GM12878 (cell line): ENCODE measurements at regions not wholly inside any gene's neighbourhood (a gene's known extent, or its start where the extent isn't known, plus 50 kb on each side); places are given as distances from the start of the nearest gene placed in this dataset.

ENCODE experiments used
- ATAC-seq: fragments of 200-7000 bp; cut with Tn5 transposase; 3 replicates; pipeline ENCODE4 v1.9.1; 2020; ENCODE audit warnings: mild to moderate bottlenecking, moderate library complexity
- BruUV-seq: library from RNA; stranded (reverse); fragments of 400-500 nt; replicated peaks from 2 replicates; lab custom pipeline; 2021; lab: Mats Ljungman, UMichigan
- CTCF ChIA-PET: fragments of 300-600 bp; sonication (Branson Sonifier 250); formaldehyde crosslinking; extraction: SDS; loops from one replicate; lab custom pipeline; 2021; ENCODE audit warnings: inconsistent platforms; lab: Yijun Ruan, JAX
- POLR2A ChIA-PET: fragments of 350-600 bp; formaldehyde crosslinking; extraction: SDS; loops from one replicate; lab custom pipeline; 2021; ENCODE audit warnings: inconsistent platforms; lab: Charles Lee
- RAD21 ChIA-PET: fragments of 300-600 bp; sonication (Branson Sonifier 250); formaldehyde crosslinking; loops from one replicate; lab custom pipeline; 2023; ENCODE audit warnings: antibody characterized with exemption; ENCODE audit not compliant: unreplicated experiment; lab: Charles Lee
- SMC1A ChIA-PET: fragments of 300-600 bp; sonication (Branson Sonifier 250); formaldehyde crosslinking; loops from one replicate; lab custom pipeline; 2023; ENCODE audit not compliant: unreplicated experiment, uncharacterized antibody; lab: Charles Lee
- DNase-seq: peaks from one replicate; pipeline ENCODE4 v3.0.0-alpha.2; 2011; ENCODE audit warnings: low read depth, low spot score
- FAIRE-seq: peaks from 3 replicates; lab custom pipeline; 2011; peaks lifted over from hg19 to GRCh38; lab: Jason Lieb, UNC
- H2AFZ ChIP-seq: 2 replicates; pipeline ENCODE4 v1.6.0; 2011; ENCODE audit warnings: low read depth, low read length, control low read depth; ENCODE audit not compliant: control insufficient read depth
- H3K27ac ChIP-seq: 2 replicates; pipeline ENCODE4 v1.5.1; 2011; ENCODE audit warnings: control low read depth; ENCODE audit not compliant: control insufficient read depth, insufficient read depth
- H3K27me3 ChIP-seq, 2 experiments: replicated peaks in 1 of 2; 2 replicates each; pipeline versions ENCODE4 v1.6.0 to v1.6.1; 2011; ENCODE audit warnings: low read length in 1 of 2; ENCODE audit not compliant: control insufficient read depth in 2 of 2, insufficient read depth in 2 of 2
- H3K36me3 ChIP-seq, 2 experiments: 2 replicates each; pipeline ENCODE4 v1.5.1; 2011; ENCODE audit warnings: low read length in 1 of 2; ENCODE audit not compliant: control insufficient read depth in 2 of 2, insufficient read depth in 2 of 2
- H3K4me1 ChIP-seq: 2 replicates; pipeline ENCODE4 v1.6.1; 2011; ENCODE audit warnings: mild to moderate bottlenecking, low read length, moderate library complexity, mixed read lengths; ENCODE audit not compliant: control insufficient read depth, insufficient read depth
- H3K4me2 ChIP-seq: 2 replicates; pipeline ENCODE4 v1.6.0; 2011; ENCODE audit warnings: control low read depth; ENCODE audit not compliant: control insufficient read depth, insufficient read depth
- H3K4me3 ChIP-seq: fragments of 200-600 bp; sonication (generic); 2 replicates; pipeline ENCODE4 v1.5.1; 2016
- H3K79me2 ChIP-seq: 2 replicates; pipeline ENCODE4 v1.6.0; 2011; ENCODE audit warnings: low read length; ENCODE audit not compliant: control insufficient read depth, insufficient read depth
- H3K9ac ChIP-seq: 2 replicates; pipeline ENCODE4 v1.8.0; 2011; ENCODE audit warnings: low read length, control low read depth, mixed read lengths; ENCODE audit not compliant: control insufficient read depth, insufficient read depth
- H3K9me3 ChIP-seq: replicated peaks from 3 replicates; pipeline ENCODE4 v1.5.1; 2011; ENCODE audit warnings: mild to moderate bottlenecking, low read length; ENCODE audit not compliant: control insufficient read depth, insufficient read depth
- H4K20me1 ChIP-seq: 2 replicates; pipeline ENCODE4 v1.6.0; 2011; ENCODE audit not compliant: control insufficient read depth, insufficient read depth
- ASH2L ChIP-seq: fragments of 300-600, 200-600 bp; sonication (generic); IDR thresholded peaks from 2 replicates; pipeline ENCODE4 v1.6.1; 2017; ENCODE audit warnings: low read depth, mild to moderate bottlenecking, borderline replicate concordance
- BHLHE40 ChIP-seq, 2 experiments: fragments of 450-650 bp in 1 of 2; IDR thresholded peaks; 2 replicates each; pipeline ENCODE4 v1.6.1; 2011 to 2017; ENCODE audit warnings: low read depth in 2 of 2, borderline replicate concordance in 1 of 2, improper control_type of control experiment in 1 of 2, low read length in 1 of 2, mild to moderate bottlenecking in 1 of 2
- CTCF ChIP-seq, 3 experiments: IDR thresholded peaks in 2 of 3; conservative IDR thresholded peaks in 1 of 3; 2 replicates each; pipeline ENCODE4 v1.5.1; 2011; ENCODE audit warnings: low read depth in 3 of 3, low read length in 3 of 3, mild to moderate bottlenecking in 3 of 3, control low read depth in 2 of 3, moderate library complexity in 2 of 3, inconsistent platforms in 1 of 3, mixed read lengths in 1 of 3; ENCODE audit not compliant: control insufficient read depth in 2 of 3, insufficient read depth in 1 of 3; ENCODE audit errors: extremely low read depth in 1 of 3
- EP300 ChIP-seq, 2 experiments: fragments of 150-350 bp in 1 of 2; IDR thresholded peaks; 2 replicates each; pipeline ENCODE4 v1.6.1; 2011 to 2012; ENCODE audit warnings: low read depth in 2 of 2, low read length in 2 of 2, borderline replicate concordance in 1 of 2, improper control_type of control experiment in 1 of 2, inconsistent platforms in 1 of 2; ENCODE audit not compliant: control insufficient read depth in 1 of 2
- KAT2A ChIP-seq: conservative IDR thresholded peaks from 2 replicates; pipeline ENCODE4 v1.6.1; 2011; ENCODE audit warnings: low read depth, low read length; ENCODE audit not compliant: control insufficient read depth
- MEF2B ChIP-seq: fragments of 450-650 bp; IDR thresholded peaks from 2 replicates; pipeline ENCODE4 v1.6.1; 2018; ENCODE audit warnings: mild to moderate bottlenecking, moderate library complexity; ENCODE audit not compliant: partially characterized antibody, poor library complexity, severe bottlenecking
- MXI1 ChIP-seq: fragments of 150-350 bp; IDR thresholded peaks from 2 replicates; pipeline ENCODE4 v1.6.1; 2011; ENCODE audit warnings: low read depth, mild to moderate bottlenecking, inconsistent platforms, low read length, improper control_type of control experiment
- NRF1 ChIP-seq: conservative IDR thresholded peaks from 2 replicates; pipeline ENCODE4 v1.6.1; 2011; ENCODE audit warnings: mild to moderate bottlenecking, low read depth, low read length, improper control_type of control experiment
- RELB ChIP-seq: fragments of 450-650 bp; IDR thresholded peaks from 2 replicates; pipeline ENCODE4 v1.6.1; 2017; ENCODE audit warnings: low read depth, mild to moderate bottlenecking, moderate library complexity
- RFX5 ChIP-seq: IDR thresholded peaks from 2 replicates; pipeline ENCODE4 v1.6.1; 2011; ENCODE audit warnings: low read depth, low read length, improper control_type of control experiment
- SMAD1 ChIP-seq: fragments of 450-650 bp; IDR thresholded peaks from 2 replicates; pipeline ENCODE4 v1.6.1; 2018; ENCODE audit warnings: mild to moderate bottlenecking, low read depth; ENCODE audit not compliant: partially characterized antibody
- SRF ChIP-seq, 2 experiments: IDR thresholded peaks; 2 replicates each; pipeline ENCODE4 v1.6.1; 2011; ENCODE audit warnings: low read depth in 2 of 2, low read length in 2 of 2, mild to moderate bottlenecking in 1 of 2, moderate library complexity in 1 of 2
- TAF1 ChIP-seq: IDR thresholded peaks from 2 replicates; pipeline ENCODE4 v1.6.1; 2011; ENCODE audit warnings: mild to moderate bottlenecking, low read depth, low read length, borderline replicate concordance
- TBL1XR1 ChIP-seq: IDR thresholded peaks from 2 replicates; pipeline ENCODE4 v1.6.1; 2012; ENCODE audit warnings: low read depth, low read length, improper control_type of control experiment
- YBX1 ChIP-seq: fragments of 450-650 bp; IDR thresholded peaks from 2 replicates; pipeline ENCODE4 v1.6.1; 2016; ENCODE audit warnings: antibody characterized with exemption
- ZNF622 ChIP-seq: fragments of 450-650 bp; IDR thresholded peaks from 2 replicates; pipeline ENCODE4 v1.6.1; 2017; ENCODE audit warnings: mild to moderate bottlenecking, inconsistent platforms
- WGBS: methylation state at CpG from one replicate; pipeline ENCODE4 v1.1.6; 2016; ENCODE audit warnings: low lambda C conversion rate; ENCODE audit not compliant: insufficient replicate concordance, insufficient coverage; ENCODE audit errors: missing lambda C conversion rate; 5-methylcytosine and 5-hydroxymethylcytosine counted together
- in situ Hi-C: fragments of 300-500 bp; cut with MboI; formaldehyde crosslinking; loops from 9 replicates; pipeline ENCODE4 v1.14.3; 2018; ENCODE audit warnings: mixed read lengths
- intact Hi-C: fragments of 100-400 bp; cut with micrococcal nuclease; formaldehyde crosslinking; loops from one replicate; pipeline ENCODE4 v1.14.2; 2022; ENCODE audit not compliant: unreplicated experiment
- TF ChIP-seq, protein P1 (sequence below): fragments of 450-650 bp; IDR thresholded peaks from 2 replicates; pipeline ENCODE4 v1.6.1; 2017; ENCODE audit warnings: borderline replicate concordance

GRCh38 chr6:27579973-27580372 lies 107.1 kb upstream of the ZNF184 start:
- CTCF ChIA-PET = no interaction called here
- no peak for ATAC-seq
- Histone ChIP-seq H3K9ac (no peak overlapping the region), H3K9me3 (no peaks in the 10 kb centered on the region), H3K27ac (no peak overlapping the region), H3K4me3 (no peak overlapping the region), H3K36me3 (no peaks in the 10 kb centered on the region), H2AFZ (no peak overlapping the region), H3K4me1 (no peaks in the 10 kb centered on the region), H4K20me1 (no peaks in the 10 kb centered on the region)
- POLR2A ChIA-PET = no interaction called here
- RAD21 ChIA-PET = no interaction called here
- no peak for DNase-seq
- TF ChIP-seq EP300 (IDR thresholded peaks at IDR 0.05; ENCODE audit: borderline replicate concordance in 1 of 2, control insufficient read depth in 1 of 2, low read depth in 2 of 2, low read length in 2 of 2) (no peak), SRF (IDR thresholded peaks at IDR 0.05; ENCODE audit: low read depth in 2 of 2, low read length in 2 of 2) (no peak), YBX1 (no peak), TBL1XR1 (no peak), ASH2L (no peak), RFX5 (no peak), ZNF622 (no peak), NRF1 (no peak), RELB (no peak), BHLHE40 (IDR thresholded peaks at IDR 0.05; ENCODE audit: borderline replicate concordance in 1 of 2, low read depth in 2 of 2, low read length in 1 of 2) (no peak), TAF1 (no peak), MXI1 (no peak), SMAD1 (no peak), KAT2A (no peak), MEF2B (no peak), CTCF (IDR thresholded peaks at IDR 0.05 in 2 of 3, conservative IDR thresholded peaks at IDR 0.05 in 1 of 3; ENCODE audit: control insufficient read depth in 2 of 3, extremely low read depth in 1 of 3, insufficient read depth in 1 of 3, low read depth in 3 of 3, low read length in 3 of 3) (no peak)
- TF ChIP-seq, protein P1, sequence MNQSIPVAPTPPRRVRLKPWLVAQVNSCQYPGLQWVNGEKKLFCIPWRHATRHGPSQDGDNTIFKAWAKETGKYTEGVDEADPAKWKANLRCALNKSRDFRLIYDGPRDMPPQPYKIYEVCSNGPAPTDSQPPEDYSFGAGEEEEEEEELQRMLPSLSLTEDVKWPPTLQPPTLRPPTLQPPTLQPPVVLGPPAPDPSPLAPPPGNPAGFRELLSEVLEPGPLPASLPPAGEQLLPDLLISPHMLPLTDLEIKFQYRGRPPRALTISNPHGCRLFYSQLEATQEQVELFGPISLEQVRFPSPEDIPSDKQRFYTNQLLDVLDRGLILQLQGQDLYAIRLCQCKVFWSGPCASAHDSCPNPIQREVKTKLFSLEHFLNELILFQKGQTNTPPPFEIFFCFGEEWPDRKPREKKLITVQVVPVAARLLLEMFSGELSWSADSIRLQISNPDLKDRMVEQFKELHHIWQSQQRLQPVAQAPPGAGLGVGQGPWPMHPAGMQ = no peak
- TF ChIP-seq, all 136 proteins: peak for 0
- in situ Hi-C loops (no loop called here), intact Hi-C loops (no loop called here)
- FAIRE-seq = no peak
- no peak overlapping the region for H3K4me2 ChIP-seq
- SMC1A ChIA-PET = interaction anchor here (0.6 kb wide), 1 partner anchor 215 kb away, joined by 3 read pairs; no protein-coding TSS in a partner anchor
- H3K79me2 ChIP-seq = no peaks in the 10 kb centered on the region
- BruUV-seq = no TSS peak
- WGBS = 88% methylated on average over 2 of the region's 2 CpGs
- no peaks in the 10 kb centered on the region for H3K27me3 ChIP-seq
